Activated CD4-positive, alpha-beta T cell treated with anti-CD3 and anti-CD28 coated beads for 36 hours (primary cell): ENCODE measurements at regions not wholly inside any gene's neighbourhood (a gene's known extent, or its start where the extent isn't known, plus 50 kb on each side); places are given as distances from the start of the nearest gene placed in this dataset.

Experiments
- ATAC-seq: fragments of 200-7000 bp; cut with Tn5 transposase; one replicate; pipeline ENCODE4 v1.10.0; 2021; ENCODE audit warnings: mild to moderate bottlenecking, moderate library complexity
- CTCF ChIA-PET: fragments of 350-600 bp; sonication (Branson Sonifier 250); formaldehyde crosslinking; loops from one replicate; lab custom pipeline; 2021; ENCODE audit warnings: antibody characterized with exemption; lab: Charles Lee
- POLR2A ChIA-PET: fragments of 350-600 bp; sonication (Branson Sonifier 250); formaldehyde crosslinking; loops from one replicate; lab custom pipeline; 2021; ENCODE audit warnings: antibody characterized with exemption, inconsistent platforms; lab: Charles Lee
- DNase-seq: peaks from one replicate; pipeline ENCODE4 v3.0.0-alpha.2; 2020
- H3K27ac Mint-ChIP-seq: one replicate; pipeline ENCODE4 v1.8.0; 2021; ENCODE audit warnings: mixed read lengths
- H3K27me3 Mint-ChIP-seq: one replicate; pipeline ENCODE4 v1.8.0; 2021; ENCODE audit warnings: mixed read lengths
- H3K36me3 Mint-ChIP-seq: one replicate; pipeline ENCODE4 v1.8.0; 2021; ENCODE audit warnings: low read depth, mixed read lengths
- H3K4me1 Mint-ChIP-seq: one replicate; pipeline ENCODE4 v1.8.0; 2021; ENCODE audit warnings: mixed read lengths
- H3K4me3 Mint-ChIP-seq: one replicate; pipeline ENCODE4 v1.8.0; 2021; ENCODE audit warnings: mild to moderate bottlenecking, moderate library complexity, mixed read lengths
- H3K9me3 Mint-ChIP-seq: one replicate; pipeline ENCODE4 v1.8.0; 2021; ENCODE audit warnings: low read depth, mixed read lengths
- intact Hi-C, 2 experiments: fragments of 100-400 bp; cut with DNase I in 1 of 2; cut with micrococcal nuclease in 1 of 2; formaldehyde crosslinking; loops; one replicate each; pipeline versions ENCODE4 v1.14.2 to v1.15.1; 2022 to 2024; cut with DNase I, micrococcal nuclease

- intact Hi-C loops = no loop called here
- Mint-ChIP-seq H3K36me3 (peaks cover 3% of the 10 kb centered on the region), H3K9me3 (peaks cover 3% of the 10 kb centered on the region), H3K4me1 (peaks cover 83% of the 10 kb centered on the region), H3K4me3 (no peak overlapping the region), H3K27me3 (no peaks in the 10 kb centered on the region), H3K27ac (peak overlapping the region; percentile 42)
- ChIA-PET POLR2A (interaction anchor here (1.0 to 1.1 kb wide), 2 partner anchors 10 to 51 kb away, joined by 3 to 6 read pairs; no protein-coding TSS in a partner anchor), CTCF (interaction anchor here (1.1 to 8.2 kb wide), 12 partner anchors 9 to 109 kb away, joined by 3 to 46 read pairs (median 4); partner anchors contain the start of gene RASGRP1)
- no peak for ATAC-seq
- DNase-seq = no peak
Observed at GRCh38 chr15:38662033-38662802, 97.6 kb upstream of the RASGRP1 start.

GRCh38 chr15:38662805-38663204 lies 98.2 kb upstream of the RASGRP1 start:
- Mint-ChIP-seq H3K4me3 (no peak overlapping the region), H3K4me1 (peaks cover 86% of the 10 kb centered on the region), H3K27me3 (no peaks in the 10 kb centered on the region), H3K27ac (peak overlapping the region; percentile 42), H3K36me3 (peaks cover 3% of the 10 kb centered on the region), H3K9me3 (peaks cover 3% of the 10 kb centered on the region)
- POLR2A ChIA-PET = interaction anchor here (1.0 kb wide), 1 partner anchor 9 kb away, joined by 3 read pairs; no protein-coding TSS in a partner anchor
- intact Hi-C loops = no loop called here
- DNase-seq (no peak), ATAC-seq (no peak)
- CTCF ChIA-PET = interaction anchor here (1.1 to 8.2 kb wide), 9 partner anchors 9 to 100 kb away, joined by 3 to 46 read pairs (median 6); partner anchors contain the start of gene RASGRP1

- peak overlapping the region; percentile 83 for H3K27ac Mint-ChIP-seq
- peaks cover 89% of the 10 kb centered on the region for H3K4me1 Mint-ChIP-seq
- POLR2A ChIA-PET = interaction anchor here (0.7 to 1.4 kb wide), 2 partner anchors 13 to 120 kb away, joined by 3 read pairs; no protein-coding TSS in a partner anchor
- intact Hi-C loops = loop anchor here in 1 of 2 experiments (2.0 kb wide), 1 partner anchor 27 kb away; no protein-coding TSS in a partner anchor
- no peaks in the 10 kb centered on the region for H3K36me3 Mint-ChIP-seq
- H3K27me3 Mint-ChIP-seq = no peaks in the 10 kb centered on the region
- H3K4me3 Mint-ChIP-seq = no peak overlapping the region
- DNase-seq (no peak), ATAC-seq (peak; percentile 37)
- no peaks in the 10 kb centered on the region for H3K9me3 Mint-ChIP-seq
- CTCF ChIA-PET = interaction anchor here (0.5 to 12.4 kb wide), 9 partner anchors 11 to 211 kb away, joined by 3 to 205 read pairs (median 4); partner anchors contain the start of gene RASGRP1
Observed at GRCh38 chr15:38665586-38666305, 101.1 kb upstream of the RASGRP1 start.

GRCh38 chr15:38666865-38667510 lies 102.4 kb upstream of the RASGRP1 start:
- H3K27ac Mint-ChIP-seq = peak overlapping the region; percentile 81
- H3K4me3 Mint-ChIP-seq = no peak overlapping the region
- no peak for DNase-seq
- no peak for ATAC-seq
- ChIA-PET POLR2A (interaction anchor here (0.6 kb wide), 1 partner anchor 106 kb away, joined by 3 read pairs; no protein-coding TSS in a partner anchor), CTCF (interaction anchor here (1.2 to 12.4 kb wide), 5 partner anchors 12 to 227 kb away, joined by 3 to 205 read pairs (median 5); no protein-coding TSS in a partner anchor)
- no peaks in the 10 kb centered on the region for H3K9me3 Mint-ChIP-seq
- H3K36me3 Mint-ChIP-seq = no peaks in the 10 kb centered on the region
- H3K27me3 Mint-ChIP-seq = no peaks in the 10 kb centered on the region
- peaks cover 90% of the 10 kb centered on the region for H3K4me1 Mint-ChIP-seq
- intact Hi-C loops = no loop called here

GRCh38 chr15:38667890-38668850 lies 103.6 kb upstream of the RASGRP1 start:
- Mint-ChIP-seq H3K36me3 (no peaks in the 10 kb centered on the region), H3K27ac (peak overlapping the region; percentile 81), H3K4me3 (no peak overlapping the region), H3K9me3 (no peaks in the 10 kb centered on the region), H3K27me3 (no peaks in the 10 kb centered on the region), H3K4me1 (peaks cover 90% of the 10 kb centered on the region)
- intact Hi-C loops = no loop called here
- ATAC-seq = no peak
- DNase-seq = no peak
- POLR2A ChIA-PET = interaction anchor here (0.6 to 1.2 kb wide), 2 partner anchors 11 to 108 kb away, joined by 3 read pairs; no protein-coding TSS in a partner anchor
- CTCF ChIA-PET = interaction anchor here (0.6 to 12.4 kb wide), 12 partner anchors 13 to 228 kb away, joined by 3 to 205 read pairs (median 5); partner anchors contain the start of gene RASGRP1

GRCh38 chr15:38668898-38669391 lies 104.3 kb upstream of the RASGRP1 start:
- DNase-seq = no peak
- ChIA-PET CTCF (interaction anchor here (1.2 to 12.4 kb wide), 7 partner anchors 17 to 214 kb away, joined by 5 to 205 read pairs (median 8); partner anchors contain the start of gene RASGRP1), POLR2A (interaction anchor here (1.0 to 1.2 kb wide), 2 partner anchors 11 to 56 kb away, joined by 3 to 5 read pairs; no protein-coding TSS in a partner anchor)
- no peaks in the 10 kb centered on the region for H3K27me3 Mint-ChIP-seq
- H3K27ac Mint-ChIP-seq = peak overlapping the region; percentile 27
- H3K4me1 Mint-ChIP-seq = peaks cover 93% of the 10 kb centered on the region
- H3K4me3 Mint-ChIP-seq = no peak overlapping the region
- intact Hi-C loops = no loop called here
- no peaks in the 10 kb centered on the region for H3K36me3 Mint-ChIP-seq
- H3K9me3 Mint-ChIP-seq = no peaks in the 10 kb centered on the region
- no peak for ATAC-seq

- Mint-ChIP-seq H3K27ac (peak overlapping the region; percentile 98), H3K36me3 (no peaks in the 10 kb centered on the region), H3K9me3 (no peaks in the 10 kb centered on the region), H3K4me3 (peak overlapping the region; percentile 60), H3K27me3 (no peaks in the 10 kb centered on the region), H3K4me1 (peaks cover 88% of the 10 kb centered on the region)
- DNase-seq = peak; percentile 79
- ChIA-PET POLR2A (interaction anchor here (1.0 to 3.4 kb wide), 7 partner anchors 10 to 125 kb away, joined by 5 to 50 read pairs (median 6); partner anchors contain the start of gene RASGRP1), CTCF (interaction anchor here (0.6 to 12.4 kb wide), 8 partner anchors 14 to 167 kb away, joined by 3 to 205 read pairs (median 6); partner anchors contain the start of gene RASGRP1)
- peak; percentile 61 for ATAC-seq
- intact Hi-C loops = loop anchor here (1.0 kb wide), 5 partner anchors 14 to 110 kb away; no protein-coding TSS in a partner anchor
Observed at GRCh38 chr15:38670128-38671005, 105.8 kb upstream of the RASGRP1 start.

GRCh38 chr15:38671006-38671387 lies 106.4 kb upstream of the RASGRP1 start:
- POLR2A ChIA-PET = interaction anchor here (0.8 to 3.4 kb wide), 9 partner anchors 10 to 126 kb away, joined by 3 to 50 read pairs (median 6); partner anchors contain the start of gene RASGRP1
- Mint-ChIP-seq H3K27me3 (no peaks in the 10 kb centered on the region), H3K36me3 (no peaks in the 10 kb centered on the region), H3K9me3 (no peaks in the 10 kb centered on the region), H3K4me3 (peak overlapping the region; percentile 60), H3K27ac (peak overlapping the region; percentile 98), H3K4me1 (peaks cover 82% of the 10 kb centered on the region)
- intact Hi-C loops = loop anchor here (1.0 kb wide), 2 partner anchors 13 to 59 kb away; no protein-coding TSS in a partner anchor
- no peak for ATAC-seq
- no peak for DNase-seq
- CTCF ChIA-PET = interaction anchor here (0.8 to 12.4 kb wide), 8 partner anchors 14 to 116 kb away, joined by 4 to 205 read pairs (median 10); partner anchors contain the start of gene RASGRP1
